IMR-90 (cell line): ENCODE measurements at regions not wholly inside any gene's neighbourhood (a gene's known extent, or its start where the extent isn't known, plus 50 kb on each side); places are given as distances from the start of the nearest gene placed in this dataset.

Source experiments
- BHLHE40 ChIP-seq: fragments of 150-350 bp; IDR thresholded peaks from 2 replicates; pipeline ENCODE4 v1.6.1; 2016; ENCODE audit warnings: mild to moderate bottlenecking, low read depth, low read length
- CEBPB ChIP-seq: IDR thresholded peaks from 2 replicates; pipeline ENCODE4 v1.6.1; 2012; ENCODE audit warnings: low read depth, low read length, improper control_type of control experiment
- CTCF ChIP-seq: conservative IDR thresholded peaks from 2 replicates; pipeline ENCODE4 v1.5.1; 2012; ENCODE audit warnings: mild to moderate bottlenecking, low read depth, low read length, improper control_type of control experiment
- FOS ChIP-seq: fragments of 150-350 bp; IDR thresholded peaks from 2 replicates; pipeline ENCODE4 v1.6.1; 2016; ENCODE audit warnings: low read depth, low read length
- MAFK ChIP-seq: IDR thresholded peaks from 2 replicates; pipeline ENCODE4 v1.6.1; 2012; ENCODE audit warnings: low read depth, low read length, improper control_type of control experiment
- MAZ ChIP-seq: IDR thresholded peaks from 2 replicates; pipeline ENCODE4 v1.6.1; 2012; ENCODE audit warnings: low read depth, mild to moderate bottlenecking, low read length, improper control_type of control experiment, moderate library complexity, borderline replicate concordance
- MXI1 ChIP-seq: IDR thresholded peaks from 2 replicates; pipeline ENCODE4 v1.6.1; 2012; ENCODE audit warnings: low read depth, mild to moderate bottlenecking, low read length, moderate library complexity, borderline replicate concordance
- NFE2L2 ChIP-seq: fragments of 150-350 bp; IDR thresholded peaks from 2 replicates; pipeline ENCODE4 v1.6.1; 2016; ENCODE audit warnings: low read depth, mild to moderate bottlenecking, low read length
- POLR2A ChIP-seq: IDR thresholded peaks from 2 replicates; pipeline ENCODE4 v1.6.1; 2012; ENCODE audit warnings: mild to moderate bottlenecking, low read depth, low read length
- RAD21 ChIP-seq: IDR thresholded peaks from 2 replicates; pipeline ENCODE4 v1.6.1; 2012; ENCODE audit warnings: low read length, improper control_type of control experiment
- RFX5 ChIP-seq: IDR thresholded peaks from 2 replicates; pipeline ENCODE4 v1.8.0; 2012; ENCODE audit warnings: low read depth, mild to moderate bottlenecking, low read length, moderate library complexity
- SMC3 ChIP-seq: fragments of 150-350 bp; IDR thresholded peaks from 2 replicates; pipeline ENCODE4 v1.6.1; 2016; ENCODE audit warnings: low read depth, mild to moderate bottlenecking, antibody characterized with exemption, low read length, moderate library complexity
- USF2 ChIP-seq: fragments of 150-350 bp; IDR thresholded peaks from 2 replicates; pipeline ENCODE4 v1.6.1; 2017; ENCODE audit warnings: mild to moderate bottlenecking, antibody characterized with exemption, low read length, low read depth

DNA sequence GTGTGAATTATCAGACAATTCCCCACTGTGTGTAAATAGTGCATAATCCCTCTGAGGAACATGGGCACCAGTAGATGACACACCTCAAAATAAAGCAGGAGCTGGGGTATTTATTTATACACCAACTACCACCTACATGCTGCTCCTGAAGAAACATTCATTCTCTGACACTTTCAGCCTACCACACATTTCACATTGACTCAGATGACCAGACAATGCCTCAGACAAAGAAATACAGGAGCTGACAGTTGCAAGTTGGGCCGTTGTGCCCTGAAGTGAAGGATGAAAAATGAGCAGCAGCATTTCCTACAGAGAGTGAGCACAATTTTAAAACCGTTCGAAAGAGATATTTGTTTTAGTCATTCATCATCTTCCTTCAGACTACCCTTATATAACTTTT, 63.2 kb downstream of the RGS2 start:
- TF ChIP-seq POLR2A (no peak), CTCF (no peak), CEBPB (no peak), MAZ (no peak), FOS (no peak), NFE2L2 (no peak), USF2 (no peak), RAD21 (no peak), RFX5 (no peak), BHLHE40 (no peak), SMC3 (no peak), MXI1 (no peak), MAFK (no peak)
